ENCODE measurements at regions not wholly inside any gene's neighbourhood (a gene's known extent, or its start where the extent isn't known, plus 50 kb on each side); places are given as distances from the start of the nearest gene placed in this dataset.

- no peak overlapping the region for H3K4me3 Mint-ChIP-seq
- peaks cover 8% of the 10 kb centered on the region for H3K9me3 Mint-ChIP-seq
- no peak for DNase-seq (ENCODE audit: low spot score in 2 of 2, unreplicated experiment in 2 of 2)
- H3K27me3 Mint-ChIP-seq (ENCODE audit: low read depth), result peaks cover 5% of the 10 kb centered on the region
- no peak overlapping the region for H3K27ac Mint-ChIP-seq
- no peaks in the 10 kb centered on the region for H3K4me1 Mint-ChIP-seq
- no peak for TF ChIP-seq CTCF (IDR thresholded peaks at IDR 0.05; ENCODE audit: unreplicated experiment)
- no peaks in the 10 kb centered on the region for H3K36me3 Mint-ChIP-seq
These were observed 718.0 kb downstream of the UTRN start for GRCh38 chr6:145003145-145003544.

- Mint-ChIP-seq H3K27me3 (ENCODE audit: low read depth) (peaks cover 3% of the 10 kb centered on the region), H3K27ac (no peak overlapping the region), H3K9me3 (peaks cover 7% of the 10 kb centered on the region), H3K4me1 (no peaks in the 10 kb centered on the region), H3K36me3 (no peaks in the 10 kb centered on the region), H3K4me3 (no peak overlapping the region)
- DNase-seq (ENCODE audit: low spot score in 2 of 2, unreplicated experiment in 2 of 2), result no peak
- no peak for TF ChIP-seq CTCF (IDR thresholded peaks at IDR 0.05; ENCODE audit: unreplicated experiment)
These were observed 721.8 kb downstream of the UTRN start for GRCh38 chr6:145006914-145007313.

- Mint-ChIP-seq H3K27ac (no peak overlapping the region), H3K9me3 (peaks cover 7% of the 10 kb centered on the region), H3K4me3 (no peak overlapping the region), H3K36me3 (no peaks in the 10 kb centered on the region), H3K4me1 (no peaks in the 10 kb centered on the region), H3K27me3 (ENCODE audit: low read depth) (peaks cover 3% of the 10 kb centered on the region)
- DNase-seq (ENCODE audit: low spot score in 2 of 2, unreplicated experiment in 2 of 2), result no peak
- TF ChIP-seq CTCF (IDR thresholded peaks at IDR 0.05; ENCODE audit: unreplicated experiment), result no peak
These were observed 723.6 kb downstream of the UTRN start for GRCh38 chr6:145008715-145009114.

GRCh38 chr6:145009711-145010110 is 724.6 kb downstream of the UTRN start:
- Mint-ChIP-seq H3K27ac (no peak overlapping the region), H3K4me1 (no peaks in the 10 kb centered on the region), H3K9me3 (peaks cover 7% of the 10 kb centered on the region), H3K36me3 (no peaks in the 10 kb centered on the region), H3K27me3 (ENCODE audit: low read depth) (peaks cover 3% of the 10 kb centered on the region), H3K4me3 (no peak overlapping the region)
- TF ChIP-seq CTCF (IDR thresholded peaks at IDR 0.05; ENCODE audit: unreplicated experiment), result no peak
- DNase-seq (ENCODE audit: low spot score in 2 of 2, unreplicated experiment in 2 of 2), result no peak

GRCh38 chr6:145012039-145012662 is 723.2 kb downstream of the EPM2A start:
- no peak for DNase-seq (ENCODE audit: low spot score in 2 of 2, unreplicated experiment in 2 of 2)
- Mint-ChIP-seq H3K27ac (no peak overlapping the region), H3K27me3 (ENCODE audit: low read depth) (peaks cover 3% of the 10 kb centered on the region)

More at GRCh38 chr6:145012039-145012662, 723.2 kb downstream of the EPM2A start:
- no peak overlapping the region for H3K4me3 Mint-ChIP-seq
- H3K4me1 Mint-ChIP-seq, result no peaks in the 10 kb centered on the region
- no peaks in the 10 kb centered on the region for H3K36me3 Mint-ChIP-seq
- no peak for TF ChIP-seq CTCF (IDR thresholded peaks at IDR 0.05; ENCODE audit: unreplicated experiment)
- H3K9me3 Mint-ChIP-seq, result peaks cover 4% of the 10 kb centered on the region
